22Rv1 (cell line): ENCODE measurements at regions not wholly inside any gene's neighbourhood (a gene's known extent, or its start where the extent isn't known, plus 50 kb on each side); places are given as distances from the start of the nearest gene placed in this dataset.

Experiments
- H3K27ac ChIP-seq: fragments of 450-650 bp; 2 replicates; pipeline ENCODE4 v1.5.1; 2017
- CTCF ChIP-seq: fragments of 450-650 bp; IDR thresholded peaks from 2 replicates; pipeline ENCODE4 v1.5.1; 2017; ENCODE audit warnings: mild to moderate bottlenecking
- ZFX ChIP-seq: fragments of 450-650 bp; IDR thresholded peaks from 2 replicates; pipeline ENCODE4 v1.6.1; 2017; ENCODE audit warnings: antibody characterized with exemption, borderline replicate concordance

GRCh38 chr15:70443486-70444273 is 319.7 kb downstream of the UACA start:
- TF ChIP-seq ZFX (no peak), CTCF (no peak)
- H3K27ac ChIP-seq = no peak overlapping the region

- TF ChIP-seq CTCF (no peak), ZFX (no peak)
- no peak overlapping the region for H3K27ac ChIP-seq
These were observed 320.6 kb downstream of the UACA start for GRCh38 chr15:70442616-70443321.

DNA sequence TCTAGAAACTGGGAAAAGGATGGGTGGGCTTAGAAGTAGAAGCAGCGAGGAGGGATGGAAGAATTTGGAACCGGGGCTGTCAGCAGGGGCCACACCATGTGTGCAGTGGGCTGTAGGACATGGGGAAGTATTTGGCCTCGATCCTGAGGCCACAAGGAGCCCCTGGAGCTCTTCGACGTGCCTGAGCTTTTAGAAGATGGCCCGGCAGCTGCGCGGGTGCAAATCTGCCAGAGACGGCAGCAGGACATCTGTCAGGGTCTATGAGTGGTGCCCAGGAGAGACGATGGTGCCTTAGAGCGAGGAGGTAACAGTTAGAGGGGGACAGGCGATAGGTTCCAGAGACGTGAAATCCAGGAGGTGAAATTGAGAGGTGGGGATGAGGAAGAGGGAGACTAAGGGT is 321.1 kb downstream of the UACA start:
- no peak for TF ChIP-seq CTCF
- TF ChIP-seq ZFX = no peak
- no peak overlapping the region for H3K27ac ChIP-seq

DNA sequence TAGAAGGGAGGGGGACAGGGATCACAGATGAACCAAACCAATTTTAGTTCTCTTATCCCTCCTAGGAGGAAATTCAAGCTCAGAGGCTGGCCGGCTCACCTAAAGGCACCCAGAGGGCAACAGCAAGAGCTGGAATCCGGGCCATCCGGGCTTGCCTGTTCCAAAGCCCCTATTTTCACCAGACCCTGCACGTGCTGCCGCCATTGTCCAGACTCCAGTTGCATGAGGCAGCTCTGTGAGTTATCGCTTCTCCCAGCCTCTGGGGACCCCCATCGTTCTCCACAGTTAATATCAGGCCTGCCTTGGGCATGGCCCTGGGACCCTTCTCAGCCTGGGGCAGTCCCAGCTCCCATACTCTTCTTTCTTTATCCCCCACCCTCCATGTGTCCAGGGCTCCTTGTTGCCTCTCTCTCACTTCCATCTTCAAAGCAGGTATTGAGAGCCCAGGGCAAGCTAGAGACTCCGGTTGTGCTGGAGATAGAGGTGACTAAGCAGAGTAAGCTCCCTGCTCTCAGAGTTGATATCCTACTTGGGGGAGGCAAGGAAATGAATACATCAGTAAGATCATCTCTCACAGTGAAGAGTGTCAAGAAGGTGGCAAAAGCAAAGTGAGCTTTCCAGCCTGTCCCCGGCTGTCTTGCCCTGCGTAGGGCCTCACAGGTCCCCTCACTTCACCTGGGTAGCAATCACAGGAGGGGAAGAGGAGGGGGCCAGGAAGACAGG is 322.8 kb downstream of the UACA start:
- H3K27ac ChIP-seq = no peak overlapping the region
- TF ChIP-seq ZFX = no peak
- TF ChIP-seq CTCF = no peak

GRCh38 chr15:70439880-70440279 is 323.5 kb downstream of the UACA start:
- H3K27ac ChIP-seq = no peak overlapping the region
- TF ChIP-seq ZFX (no peak), CTCF (no peak)

DNA sequence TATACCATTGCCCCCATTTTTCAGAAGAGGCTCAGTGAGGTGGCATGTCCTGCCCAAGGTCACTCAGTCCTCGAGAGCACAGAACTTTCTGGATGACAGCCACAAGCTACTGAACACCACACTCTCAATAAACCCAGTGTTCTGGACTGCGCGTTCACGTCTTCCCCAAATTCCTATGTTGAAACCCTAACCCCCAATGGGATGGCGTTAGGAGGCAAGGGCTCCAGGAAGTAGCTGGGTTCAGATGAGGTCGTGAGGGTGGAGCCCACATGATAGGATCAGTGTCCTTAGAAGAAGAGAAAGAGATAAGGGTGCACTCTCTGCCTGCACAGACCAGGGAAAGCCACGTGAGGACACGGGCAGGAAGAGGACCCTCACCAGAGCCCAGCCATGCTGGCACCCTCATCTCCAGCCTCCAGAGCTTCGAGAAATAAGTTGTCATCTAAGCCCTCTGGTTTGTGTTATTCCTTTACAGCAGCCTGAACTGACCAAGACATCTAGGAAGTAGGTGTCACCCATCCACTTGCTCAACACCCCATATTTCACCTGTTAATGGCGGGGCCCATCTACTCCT is 324.0 kb downstream of the UACA start:
- no peak overlapping the region for H3K27ac ChIP-seq
- TF ChIP-seq ZFX (no peak), CTCF (no peak)

- TF ChIP-seq ZFX (no peak), CTCF (no peak)
- H3K27ac ChIP-seq = no peak overlapping the region
These were observed 324.6 kb downstream of the UACA start for GRCh38 chr15:70438776-70439175.
